GM21717 (cell line): ENCODE measurements at regions not wholly inside any gene's neighbourhood (a gene's known extent, or its start where the extent isn't known, plus 50 kb on each side); places are given as distances from the start of the nearest gene placed in this dataset.
"Not testable (repeated sequence)": the region's sequence is repeated elsewhere in the genome, so short reads cannot be mapped to it uniquely, and the experiment has no call there.

ENCODE experiments used
- ATAC-seq: cut with Tn5 transposase; IDR thresholded peaks from one replicate; pipeline ENCODE4 v1.9.1; 2021; ENCODE audit warnings: mild to moderate bottlenecking, moderate library complexity; ENCODE audit not compliant: unreplicated experiment

GRCh38 chr9:63912451-63912850, 1372.6 kb downstream of the FOXD4L5 start:
- ATAC-seq = not testable (repeated sequence)

- not testable (repeated sequence) for ATAC-seq
Observed at GRCh38 chr9:63909076-63909475, 1375.9 kb downstream of the FOXD4L5 start.

- ATAC-seq = not testable (repeated sequence)
Observed at GRCh38 chr9:63899637-63900190, 1385.3 kb downstream of the FOXD4L5 start.

- not testable (repeated sequence) for ATAC-seq
Observed at GRCh38 chr9:63881386-63881785, 1403.6 kb downstream of the FOXD4L5 start.

- ATAC-seq = not testable (repeated sequence)
Observed at GRCh38 chr9:63876380-63876779, 1408.6 kb downstream of the FOXD4L5 start.

GRCh38 chr9:63859475-63860215, 1425.4 kb downstream of the FOXD4L5 start:
- no peak for ATAC-seq

- ATAC-seq = not testable (repeated sequence)
Observed at GRCh38 chr9:63859090-63859474, 1425.9 kb downstream of the FOXD4L5 start.

- ATAC-seq = not testable (repeated sequence)
Observed at GRCh38 chr9:63853140-63853751, 1431.8 kb downstream of the FOXD4L5 start.

GRCh38 chr9:63824804-63825203, 1460.2 kb downstream of the FOXD4L5 start:
- not testable (repeated sequence) for ATAC-seq

- peak; percentile 43 for ATAC-seq
Observed at GRCh38 chr9:63823375-63824201, 1461.4 kb downstream of the FOXD4L5 start.

GRCh38 chr9:63822615-63823374, 1462.2 kb downstream of the FOXD4L5 start:
- not testable (repeated sequence) for ATAC-seq

GRCh38 chr9:63821293-63821692, 1463.7 kb downstream of the FOXD4L5 start:
- not testable (repeated sequence) for ATAC-seq

GRCh38 chr9:63820882-63821281, 1464.1 kb downstream of the FOXD4L5 start:
- ATAC-seq = not testable (repeated sequence)

GRCh38 chr9:63820383-63820782, 1464.6 kb downstream of the FOXD4L5 start:
- ATAC-seq = not testable (repeated sequence)

GRCh38 chr9:63817622-63818518, 1467.1 kb downstream of the FOXD4L5 start:
- peak; percentile 60 for ATAC-seq

- peak; percentile 81 for ATAC-seq
Observed at GRCh38 chr9:63816751-63817621, 1468.0 kb downstream of the FOXD4L5 start.

- ATAC-seq = not testable (repeated sequence)
Observed at GRCh38 chr9:63814970-63815669, 1469.9 kb downstream of the FOXD4L5 start.
